GM18520 (cell line): ENCODE measurements at regions not wholly inside any gene's neighbourhood (a gene's known extent, or its start where the extent isn't known, plus 50 kb on each side); places are given as distances from the start of the nearest gene placed in this dataset.

ENCODE experiments used
- ATAC-seq: cut with Tn5 transposase; IDR thresholded peaks from one replicate; pipeline ENCODE4 v1.9.1; 2021; ENCODE audit not compliant: unreplicated experiment

- ATAC-seq = no peak
These were observed 97.4 kb upstream of the POU2AF2 start for GRCh38 chr11:111148121-111148520.

GRCh38 chr11:111137846-111138245 is 107.7 kb upstream of the POU2AF2 start:
- no peak for ATAC-seq

- ATAC-seq = no peak
These were observed 109.6 kb upstream of the POU2AF2 start for GRCh38 chr11:111135778-111136570.

- ATAC-seq = no peak
These were observed 110.4 kb upstream of the POU2AF2 start for GRCh38 chr11:111135101-111135500.

- ATAC-seq = no peak
These were observed 117.3 kb upstream of the POU2AF2 start for GRCh38 chr11:111128076-111128870.

GRCh38 chr11:111124724-111125123 is 120.8 kb upstream of the POU2AF2 start:
- no peak for ATAC-seq

- no peak for ATAC-seq
These were observed 121.8 kb upstream of the POU2AF2 start for GRCh38 chr11:111123463-111124398.

DNA sequence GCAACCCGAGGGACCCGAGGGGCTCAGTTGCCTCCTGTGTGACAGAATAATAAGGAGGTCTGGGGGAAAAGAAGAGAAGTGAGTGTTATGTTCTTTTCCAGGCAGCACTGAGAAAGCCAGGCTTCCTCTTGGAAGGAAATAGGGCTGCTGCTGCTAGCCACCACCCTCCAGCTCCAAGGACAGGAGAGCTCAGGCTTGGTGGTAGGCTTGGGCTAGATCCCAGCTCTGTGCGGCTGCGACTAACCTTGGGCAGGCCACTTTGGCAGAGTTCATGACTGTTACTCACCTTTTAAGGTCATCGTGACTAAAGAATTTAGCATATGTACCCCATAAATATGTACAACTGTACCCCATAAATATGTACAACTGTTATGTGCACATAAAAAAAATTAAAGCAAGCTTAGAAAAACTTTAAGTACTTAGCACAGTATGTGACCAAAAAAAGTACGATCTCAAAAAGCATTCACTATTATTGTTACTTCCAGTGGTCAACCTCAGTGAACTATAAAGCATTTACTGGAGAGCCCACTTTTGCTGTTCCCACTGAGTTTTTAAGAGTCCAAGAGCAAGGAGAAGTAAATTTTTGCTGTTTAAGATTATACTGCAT is 124.7 kb upstream of the POU2AF2 start:
- ATAC-seq = no peak

DNA sequence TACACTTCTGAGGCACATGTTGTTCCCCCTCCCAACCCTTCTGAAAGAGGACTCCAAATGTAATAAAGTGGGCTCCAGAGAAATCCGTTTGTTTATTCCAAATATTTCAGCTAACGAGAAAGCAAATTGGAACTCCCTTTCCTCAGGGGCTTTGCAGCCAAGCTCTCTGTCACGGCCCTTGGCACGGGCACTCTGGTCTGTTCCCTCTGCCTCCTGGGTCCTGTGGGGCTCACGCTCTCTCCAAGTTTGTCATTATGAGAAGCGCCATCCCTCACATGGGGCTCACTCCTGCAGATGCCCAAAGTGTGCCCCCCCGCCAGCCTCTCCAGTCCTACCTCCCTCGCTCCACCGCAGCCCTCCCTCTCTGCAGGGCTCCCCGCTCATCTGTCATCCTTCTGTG is 125.4 kb upstream of the POU2AF2 start:
- ATAC-seq = no peak

- ATAC-seq = no peak
These were observed 125.8 kb upstream of the POU2AF2 start for GRCh38 chr11:111119751-111120150.

DNA sequence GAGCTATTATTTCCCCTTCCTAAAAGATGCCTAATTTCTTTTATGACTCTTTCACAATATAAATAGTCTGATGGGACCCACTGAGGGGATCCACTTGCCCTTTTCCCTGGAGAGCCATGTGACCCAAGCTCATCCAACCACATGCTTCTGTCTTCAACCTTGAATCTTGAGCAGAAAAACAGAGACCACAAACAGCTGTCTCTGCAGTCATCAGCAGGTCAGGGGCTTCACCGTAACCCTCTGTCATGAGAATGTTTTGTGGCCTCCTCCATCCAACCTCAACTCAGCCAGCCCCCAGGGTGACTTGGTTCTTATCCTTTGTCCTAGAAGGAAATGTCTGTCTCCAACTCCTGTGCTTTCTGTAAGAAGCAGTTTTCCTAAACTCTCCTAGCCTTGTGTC is 129.6 kb upstream of the POU2AF2 start:
- ATAC-seq = no peak

GRCh38 chr11:111114091-111114490 is 131.4 kb upstream of the POU2AF2 start:
- ATAC-seq = no peak

DNA sequence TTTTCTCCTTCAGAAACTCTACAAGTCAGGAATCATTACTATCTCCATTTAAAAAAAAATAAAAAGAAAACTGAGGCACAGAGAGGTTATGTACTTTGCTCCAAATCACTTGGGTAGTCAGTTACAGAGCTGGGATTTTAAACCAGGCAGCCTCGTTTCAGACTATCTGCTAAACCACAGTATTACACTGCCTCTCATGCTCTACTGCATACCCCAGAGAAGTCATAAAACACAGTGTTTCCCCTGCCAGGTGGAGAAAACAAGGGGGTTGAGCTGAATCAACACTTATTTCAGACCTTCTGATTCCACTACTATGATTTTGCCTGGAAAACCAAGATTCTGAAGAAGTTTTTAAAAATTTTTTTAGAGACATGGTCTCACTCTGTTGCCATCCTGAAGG is 132.9 kb upstream of the POU2AF2 start:
- ATAC-seq = no peak

DNA sequence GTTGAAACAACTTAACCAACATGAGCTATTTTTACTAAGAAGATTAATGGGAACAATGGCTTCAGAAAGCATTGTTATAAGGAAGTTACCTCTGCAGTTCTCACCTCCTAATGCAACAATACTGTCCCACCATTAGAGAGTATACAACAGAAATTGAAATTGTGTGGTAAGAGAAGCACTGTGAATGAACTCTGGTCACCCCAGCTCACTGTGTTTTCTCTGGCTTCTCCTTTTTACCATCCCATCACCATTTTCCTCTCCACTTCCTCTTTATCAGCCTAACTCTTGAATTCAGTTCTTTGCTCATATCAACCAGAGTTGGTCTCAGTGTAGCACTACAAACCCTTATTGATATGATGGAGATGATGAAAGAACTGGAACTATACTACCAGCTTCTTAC is 138.0 kb upstream of the POU2AF2 start:
- no peak for ATAC-seq

- no peak for ATAC-seq
These were observed 138.9 kb upstream of the POU2AF2 start for GRCh38 chr11:111106641-111107040.

- ATAC-seq = no peak
These were observed 140.0 kb upstream of the POU2AF2 start for GRCh38 chr11:111105566-111105965.

DNA sequence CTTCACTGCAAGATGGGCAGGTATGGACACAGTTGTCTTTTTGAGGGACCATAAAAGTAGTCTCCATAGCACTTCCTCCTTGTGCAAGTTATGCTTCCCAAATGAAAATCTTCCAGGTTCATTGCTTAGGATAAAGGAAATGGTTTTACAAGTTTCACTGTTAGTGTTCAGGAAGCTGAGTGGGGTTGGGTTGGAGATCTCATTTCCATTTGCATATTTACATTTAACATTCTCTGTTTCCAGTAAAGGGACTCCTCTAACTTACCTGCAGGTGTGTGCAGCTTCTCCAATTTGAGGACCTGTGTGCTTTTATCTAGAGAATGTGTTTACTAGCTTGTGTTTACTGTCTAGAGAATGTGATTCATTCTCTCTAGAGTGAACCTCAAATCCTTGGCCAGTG is 141.3 kb upstream of the POU2AF2 start:
- ATAC-seq = no peak

GRCh38 chr11:111101881-111102280 is 143.6 kb upstream of the POU2AF2 start:
- no peak for ATAC-seq

DNA sequence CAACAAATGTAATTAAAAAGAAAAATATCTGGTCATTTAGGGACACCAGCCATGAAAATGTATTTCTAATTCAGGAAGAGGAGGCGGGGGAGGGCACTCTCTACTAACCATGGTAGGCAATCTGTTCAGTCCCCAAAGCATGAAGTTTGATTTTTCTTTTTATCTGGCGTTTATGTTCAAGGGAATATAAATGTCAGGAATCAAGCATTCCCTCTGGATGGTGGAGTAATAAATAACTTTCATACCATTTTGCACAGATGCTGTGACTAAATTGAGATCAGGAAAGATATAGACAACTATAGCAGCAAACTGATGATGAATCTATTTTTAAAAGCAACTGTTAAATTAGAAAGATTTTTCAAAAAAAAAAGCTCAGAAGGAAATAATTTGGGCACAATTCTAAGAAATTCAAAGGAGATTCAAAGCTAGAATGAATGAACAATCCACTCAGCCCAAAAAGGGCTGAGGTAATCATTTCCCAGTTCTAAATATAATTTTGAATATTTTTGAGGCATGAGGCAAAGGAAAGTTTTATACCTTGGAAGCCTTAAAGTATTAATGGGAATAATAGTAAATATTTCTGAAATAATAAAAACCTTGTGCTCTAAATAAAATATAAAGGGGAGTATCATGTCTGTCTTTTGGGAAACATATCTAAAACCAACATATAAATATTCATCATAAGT is 146.4 kb upstream of the POU2AF2 start:
- ATAC-seq = no peak

DNA sequence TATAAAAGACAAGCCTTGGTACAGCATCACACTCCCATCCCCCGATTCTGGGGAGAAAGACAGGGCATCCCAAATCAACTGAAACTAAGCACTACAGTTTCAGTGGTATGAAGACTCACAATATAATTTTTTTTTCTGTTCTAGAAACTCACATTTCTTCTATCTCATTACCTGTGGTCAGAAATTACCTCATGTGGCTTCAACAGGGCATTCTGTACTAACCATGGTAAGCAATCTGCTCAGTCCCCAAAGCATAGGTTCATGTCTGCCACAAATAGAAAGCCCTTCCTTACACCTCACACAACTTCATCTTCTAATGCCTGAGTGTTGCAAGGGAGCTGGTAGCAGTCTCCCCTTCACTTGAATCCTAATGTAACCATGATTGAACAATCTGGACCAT is 147.4 kb upstream of the POU2AF2 start:
- ATAC-seq = no peak
